Natural killer cell (primary cell): ENCODE measurements at regions not wholly inside any gene's neighbourhood (a gene's known extent, or its start where the extent isn't known, plus 50 kb on each side); places are given as distances from the start of the nearest gene placed in this dataset.
"Not testable (repeated sequence)": the region's sequence is repeated elsewhere in the genome, so short reads cannot be mapped to it uniquely, and the experiment has no call there.

Experiments used
- ATAC-seq, 3 donors: fragments of 150-1000 bp in 2 of 3; fragments of 200-7000 bp in 1 of 3; cut with Tn5 transposase; 1 replicate in 1 of 3; 2 replicates in 2 of 3; pipeline ENCODE4 v1.10.0; 2021; ENCODE audit warnings: mild to moderate bottlenecking in 2 of 3, moderate library complexity in 2 of 3
- DNase-seq, 2 donors: peaks; one replicate each; pipeline versions ENCODE4 v3.0.0 to v3.0.0-alpha.2; 2013 to 2021; ENCODE audit warnings: mixed read lengths in 1 of 2
- H3K27ac ChIP-seq: one replicate; pipeline ENCODE4 v1.5.1; 2013; ENCODE audit warnings: mild to moderate bottlenecking, low read length
- H3K27me3 ChIP-seq: one replicate; pipeline ENCODE4 v1.6.1; 2013; ENCODE audit warnings: low read length; ENCODE audit not compliant: control insufficient read depth, insufficient read depth
- H3K36me3 ChIP-seq: one replicate; pipeline ENCODE4 v1.6.1; 2013; ENCODE audit warnings: low read length; ENCODE audit not compliant: control insufficient read depth, insufficient read depth
- H3K4me1 ChIP-seq: one replicate; pipeline ENCODE4 v1.6.1; 2013; ENCODE audit warnings: low read length; ENCODE audit not compliant: control insufficient read depth, insufficient read depth
- H3K4me3 ChIP-seq: one replicate; pipeline ENCODE4 v1.5.1; 2013; ENCODE audit warnings: low read length
- H3K9me3 ChIP-seq: one replicate; pipeline ENCODE4 v1.6.1; 2013; ENCODE audit warnings: low read length; ENCODE audit not compliant: control insufficient read depth, insufficient read depth
- H3K27ac Mint-ChIP-seq, 2 donors: one replicate each; pipeline ENCODE4 v1.8.0; 2022; ENCODE audit warnings: mild to moderate bottlenecking in 2 of 2, mixed read lengths in 2 of 2, moderate library complexity in 1 of 2
- H3K27me3 Mint-ChIP-seq, 2 donors: one replicate each; pipeline ENCODE4 v1.8.0; 2022; ENCODE audit warnings: low read depth in 2 of 2, mixed read lengths in 2 of 2
- H3K36me3 Mint-ChIP-seq: one replicate; pipeline ENCODE4 v1.8.0; 2022; ENCODE audit warnings: mixed read lengths
- H3K4me1 Mint-ChIP-seq, 2 donors: one replicate each; pipeline ENCODE4 v1.8.0; 2022; ENCODE audit warnings: mixed read lengths in 2 of 2
- H3K4me3 Mint-ChIP-seq: one replicate; pipeline ENCODE4 v1.8.0; 2022; ENCODE audit warnings: mild to moderate bottlenecking, moderate library complexity, mixed read lengths
- H3K9me3 Mint-ChIP-seq, 2 donors: one replicate each; pipeline ENCODE4 v1.8.0; 2022; ENCODE audit warnings: mixed read lengths in 2 of 2
- WGBS: methylation state at CpG from one replicate; pipeline ENCODE4 v1.1.7; 2013; ENCODE audit warnings: missing lambda C conversion rate; ENCODE audit not compliant: insufficient coverage; 5-methylcytosine and 5-hydroxymethylcytosine counted together
- intact Hi-C: fragments of 100-400 bp; cut with micrococcal nuclease; formaldehyde crosslinking; loops from one replicate; pipeline ENCODE4 v1.14.2; 2022
- TF ChIP-seq, protein P1 (sequence below): fragments of 200-600 bp; IDR thresholded peaks from one replicate; pipeline ENCODE4 v1.8.0; 2022; ENCODE audit warnings: antibody characterized with exemption

GRCh38 chr7:142468871-142469665 lies 211.2 kb upstream of the PRSS58 start:
- no peaks in the 10 kb centered on the region for H3K9me3 ChIP-seq
- no peak overlapping the region for H3K4me3 Mint-ChIP-seq
- H3K27me3 ChIP-seq = no peaks in the 10 kb centered on the region
- H3K4me3 ChIP-seq = no peak overlapping the region
- H3K27ac ChIP-seq = no peak overlapping the region
- 66% methylated on average over 5 of the region's 6 CpGs for WGBS
- no peaks in the 10 kb centered on the region for H3K36me3 ChIP-seq
- H3K9me3 Mint-ChIP-seq = no peaks in the 10 kb centered on the region
- peaks cover 0 to 4% of the 10 kb centered on the region in 2 donors for H3K4me1 Mint-ChIP-seq
- intact Hi-C loops = no loop called here
- no peak for DNase-seq
- TF ChIP-seq, protein P1, sequence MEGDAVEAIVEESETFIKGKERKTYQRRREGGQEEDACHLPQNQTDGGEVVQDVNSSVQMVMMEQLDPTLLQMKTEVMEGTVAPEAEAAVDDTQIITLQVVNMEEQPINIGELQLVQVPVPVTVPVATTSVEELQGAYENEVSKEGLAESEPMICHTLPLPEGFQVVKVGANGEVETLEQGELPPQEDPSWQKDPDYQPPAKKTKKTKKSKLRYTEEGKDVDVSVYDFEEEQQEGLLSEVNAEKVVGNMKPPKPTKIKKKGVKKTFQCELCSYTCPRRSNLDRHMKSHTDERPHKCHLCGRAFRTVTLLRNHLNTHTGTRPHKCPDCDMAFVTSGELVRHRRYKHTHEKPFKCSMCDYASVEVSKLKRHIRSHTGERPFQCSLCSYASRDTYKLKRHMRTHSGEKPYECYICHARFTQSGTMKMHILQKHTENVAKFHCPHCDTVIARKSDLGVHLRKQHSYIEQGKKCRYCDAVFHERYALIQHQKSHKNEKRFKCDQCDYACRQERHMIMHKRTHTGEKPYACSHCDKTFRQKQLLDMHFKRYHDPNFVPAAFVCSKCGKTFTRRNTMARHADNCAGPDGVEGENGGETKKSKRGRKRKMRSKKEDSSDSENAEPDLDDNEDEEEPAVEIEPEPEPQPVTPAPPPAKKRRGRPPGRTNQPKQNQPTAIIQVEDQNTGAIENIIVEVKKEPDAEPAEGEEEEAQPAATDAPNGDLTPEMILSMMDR = no peak
- no peaks in the 10 kb centered on the region for H3K4me1 ChIP-seq
- no peaks in the 10 kb centered on the region for H3K36me3 Mint-ChIP-seq
- no peak for ATAC-seq
- H3K27me3 Mint-ChIP-seq = no peaks in the 10 kb centered on the region
- no peak overlapping the region for H3K27ac Mint-ChIP-seq

DNA sequence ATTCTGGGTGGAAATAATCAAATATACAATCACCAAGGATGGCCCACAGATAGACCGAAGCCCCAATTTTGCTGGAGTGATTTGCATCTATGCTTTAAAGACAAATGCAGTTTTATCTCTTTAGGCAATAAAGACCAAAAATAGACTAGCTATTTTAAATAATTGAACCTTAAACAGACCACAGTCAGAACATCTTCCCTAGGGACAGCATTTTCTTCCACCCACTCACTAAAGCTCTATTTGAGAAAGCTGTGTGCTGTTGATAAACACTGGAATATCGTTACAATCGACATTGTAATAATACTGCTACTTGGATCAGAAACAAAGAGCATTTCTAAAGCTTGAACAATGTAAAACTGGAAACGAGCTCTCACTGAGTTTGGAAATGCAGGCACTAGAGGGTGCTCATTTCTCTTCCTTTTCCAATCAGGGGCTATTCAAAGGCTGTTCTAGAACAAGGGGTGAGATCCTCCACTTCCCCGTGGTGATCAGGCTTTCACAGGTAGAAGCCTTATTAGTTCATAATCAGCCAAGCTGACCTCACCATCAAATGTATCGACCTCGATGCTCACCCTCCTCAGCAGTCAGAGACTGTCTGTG lies 209.3 kb upstream of the PRSS58 start:
- H3K27ac ChIP-seq, H3K9me3 Mint-ChIP-seq, intact Hi-C loops, H3K27ac Mint-ChIP-seq, H3K36me3 ChIP-seq, H3K4me3 Mint-ChIP-seq, H3K4me3 ChIP-seq, H3K27me3 Mint-ChIP-seq, H3K27me3 ChIP-seq, H3K9me3 ChIP-seq, ATAC-seq, H3K36me3 Mint-ChIP-seq, DNase-seq, H3K4me1 Mint-ChIP-seq, H3K4me1 ChIP-seq: not testable (repeated sequence)
- WGBS = 76% methylated on average over 3 of the region's 7 CpGs

- no peaks in the 10 kb centered on the region for H3K36me3 ChIP-seq
- no peak overlapping the region for H3K4me3 Mint-ChIP-seq
- H3K36me3 Mint-ChIP-seq = no peaks in the 10 kb centered on the region
- intact Hi-C loops = loop anchor here (5.0 kb wide), 1 partner anchor 59 kb away; no protein-coding TSS in a partner anchor
- no peaks in the 10 kb centered on the region for H3K27me3 ChIP-seq
- H3K27me3 Mint-ChIP-seq = peaks cover 4 to 10% of the 10 kb centered on the region in 2 donors
- TF ChIP-seq, protein P1 = no peak
- H3K4me1 ChIP-seq = peaks cover 9% of the 10 kb centered on the region
- no peak overlapping the region for H3K27ac Mint-ChIP-seq
- WGBS = 21% methylated on average over 5 of the region's 6 CpGs
- H3K9me3 ChIP-seq = no peaks in the 10 kb centered on the region
- no peaks in the 10 kb centered on the region for H3K9me3 Mint-ChIP-seq
- ATAC-seq (peak in 1 of 3 donors; percentile 12), DNase-seq (peak in 1 of 2 donors; percentile 58)
- H3K4me3 ChIP-seq = no peak overlapping the region
- peaks cover 0 to 6% of the 10 kb centered on the region in 2 donors for H3K4me1 Mint-ChIP-seq
- H3K27ac ChIP-seq = no peak overlapping the region
Observed at GRCh38 chr7:142463401-142463850, 205.6 kb upstream of the PRSS58 start.

GRCh38 chr7:142461437-142461836 lies 203.6 kb upstream of the PRSS58 start:
- Histone ChIP-seq H3K4me1 (peaks cover 9% of the 10 kb centered on the region), H3K27ac (no peak overlapping the region), H3K36me3 (no peaks in the 10 kb centered on the region), H3K9me3 (no peaks in the 10 kb centered on the region), H3K27me3 (no peaks in the 10 kb centered on the region), H3K4me3 (no peak overlapping the region)
- peaks cover 4 to 10% of the 10 kb centered on the region in 2 donors for H3K27me3 Mint-ChIP-seq
- no peak for ATAC-seq
- H3K36me3 Mint-ChIP-seq = no peaks in the 10 kb centered on the region
- intact Hi-C loops = loop anchor here (5.0 kb wide), 1 partner anchor 61 kb away; no protein-coding TSS in a partner anchor
- no peaks in the 10 kb centered on the region for H3K9me3 Mint-ChIP-seq
- H3K4me1 Mint-ChIP-seq = peaks cover 0 to 6% of the 10 kb centered on the region in 2 donors
- DNase-seq = no peak
- H3K27ac Mint-ChIP-seq = no peak overlapping the region
- 98% methylated on average over 2 of the region's 2 CpGs for WGBS
- TF ChIP-seq, protein P1 = no peak
- no peak overlapping the region for H3K4me3 Mint-ChIP-seq
